Kidney epithelial cell (primary cell): ENCODE measurements at regions not wholly inside any gene's neighbourhood (a gene's known extent, or its start where the extent isn't known, plus 50 kb on each side); places are given as distances from the start of the nearest gene placed in this dataset.

Source experiments
- DNase-seq: peaks from one replicate; pipeline ENCODE4 v3.0.0-alpha.2; 2010; ENCODE audit warnings: low read depth
- H3K27me3 ChIP-seq: 2 replicates; pipeline ENCODE4 v1.6.0; 2011; ENCODE audit warnings: low read length; ENCODE audit not compliant: control insufficient read depth, insufficient read depth
- H3K36me3 ChIP-seq: 2 replicates; pipeline ENCODE4 v1.5.1; 2011; ENCODE audit warnings: low read length; ENCODE audit not compliant: control insufficient read depth, insufficient read depth
- H3K4me3 ChIP-seq: 2 replicates; pipeline ENCODE4 v1.5.1; 2011; ENCODE audit warnings: low read depth, mild to moderate bottlenecking, control low read depth, low read length
- CTCF ChIP-seq: IDR thresholded peaks from 2 replicates; pipeline ENCODE4 v1.5.1; 2011; ENCODE audit warnings: mild to moderate bottlenecking, moderate library complexity, low read length, control low read depth, inconsistent platforms; ENCODE audit not compliant: insufficient read depth, poor library complexity, severe bottlenecking

DNA sequence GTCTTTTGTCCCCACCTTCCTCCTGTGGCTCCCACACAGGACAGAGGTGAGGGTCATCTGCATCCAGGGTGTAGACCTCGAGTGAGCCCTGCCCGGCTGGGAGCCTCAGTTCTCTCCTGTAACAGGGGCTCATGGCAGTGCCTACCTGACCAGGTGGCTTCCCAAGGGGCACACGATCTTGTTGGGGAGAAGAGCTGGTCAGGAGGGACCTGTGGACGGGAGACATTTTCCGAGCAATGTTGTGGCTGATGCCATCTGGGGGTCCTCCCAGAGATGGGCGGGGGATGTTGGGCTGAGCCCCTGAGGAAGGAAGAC, 51.9 kb downstream of the CEBPB start:
- TF ChIP-seq CTCF = no peak
- Histone ChIP-seq H3K27me3 (no peaks in the 10 kb centered on the region), H3K36me3 (no peaks in the 10 kb centered on the region), H3K4me3 (no peak overlapping the region)
- DNase-seq = no peak

DNA sequence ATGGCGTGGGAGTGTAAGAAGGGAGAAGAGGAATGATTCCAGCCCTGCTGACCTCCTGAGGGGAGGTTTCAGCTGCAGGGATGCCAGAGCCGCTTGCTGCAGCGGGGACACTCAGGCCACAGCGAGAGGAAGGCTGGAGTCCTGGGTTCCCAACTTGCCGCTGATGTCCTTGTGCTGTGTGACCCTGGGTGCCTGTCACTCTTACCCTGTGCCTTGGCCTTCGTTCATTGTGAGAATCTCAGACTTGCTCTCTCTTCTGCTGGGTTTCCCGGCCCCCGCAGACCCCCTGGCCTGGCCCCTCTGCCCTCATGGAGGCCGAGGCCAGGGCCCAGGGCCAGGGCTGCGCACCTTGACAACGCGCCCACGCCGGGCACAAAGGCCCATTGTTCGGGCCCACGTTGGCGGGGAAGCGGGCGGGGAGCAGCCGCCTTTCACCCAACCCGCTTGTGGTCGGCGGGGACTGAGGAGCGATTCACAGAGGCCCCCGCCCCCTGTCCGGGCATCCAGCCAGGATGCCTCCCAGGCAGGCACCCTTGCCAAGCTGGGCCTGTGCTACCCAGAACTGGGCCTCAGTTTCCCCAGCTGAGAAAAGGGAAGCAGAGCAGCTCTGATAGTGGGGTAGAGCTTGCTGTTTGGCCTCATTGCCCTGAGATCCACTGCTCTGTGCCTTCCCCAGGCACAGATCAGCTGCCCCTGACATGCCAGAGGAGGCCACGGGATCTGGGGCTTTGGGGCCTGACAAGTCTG, 52.4 kb downstream of the CEBPB start:
- Histone ChIP-seq H3K4me3 (no peak overlapping the region), H3K27me3 (no peaks in the 10 kb centered on the region), H3K36me3 (no peaks in the 10 kb centered on the region)
- DNase-seq = no peak
- no peak for TF ChIP-seq CTCF

GRCh38 chr20:50243610-50244351, 53.2 kb downstream of the CEBPB start:
- Histone ChIP-seq H3K4me3 (no peak overlapping the region), H3K27me3 (no peaks in the 10 kb centered on the region), H3K36me3 (no peaks in the 10 kb centered on the region)
- no peak for TF ChIP-seq CTCF
- no peak for DNase-seq

- H3K27me3 ChIP-seq = no peaks in the 10 kb centered on the region
- H3K4me3 ChIP-seq = no peak overlapping the region
- TF ChIP-seq CTCF = no peak
- H3K36me3 ChIP-seq = no peaks in the 10 kb centered on the region
- DNase-seq = no peak
Observed at GRCh38 chr20:50244352-50245149, 53.9 kb downstream of the CEBPB start.

DNA sequence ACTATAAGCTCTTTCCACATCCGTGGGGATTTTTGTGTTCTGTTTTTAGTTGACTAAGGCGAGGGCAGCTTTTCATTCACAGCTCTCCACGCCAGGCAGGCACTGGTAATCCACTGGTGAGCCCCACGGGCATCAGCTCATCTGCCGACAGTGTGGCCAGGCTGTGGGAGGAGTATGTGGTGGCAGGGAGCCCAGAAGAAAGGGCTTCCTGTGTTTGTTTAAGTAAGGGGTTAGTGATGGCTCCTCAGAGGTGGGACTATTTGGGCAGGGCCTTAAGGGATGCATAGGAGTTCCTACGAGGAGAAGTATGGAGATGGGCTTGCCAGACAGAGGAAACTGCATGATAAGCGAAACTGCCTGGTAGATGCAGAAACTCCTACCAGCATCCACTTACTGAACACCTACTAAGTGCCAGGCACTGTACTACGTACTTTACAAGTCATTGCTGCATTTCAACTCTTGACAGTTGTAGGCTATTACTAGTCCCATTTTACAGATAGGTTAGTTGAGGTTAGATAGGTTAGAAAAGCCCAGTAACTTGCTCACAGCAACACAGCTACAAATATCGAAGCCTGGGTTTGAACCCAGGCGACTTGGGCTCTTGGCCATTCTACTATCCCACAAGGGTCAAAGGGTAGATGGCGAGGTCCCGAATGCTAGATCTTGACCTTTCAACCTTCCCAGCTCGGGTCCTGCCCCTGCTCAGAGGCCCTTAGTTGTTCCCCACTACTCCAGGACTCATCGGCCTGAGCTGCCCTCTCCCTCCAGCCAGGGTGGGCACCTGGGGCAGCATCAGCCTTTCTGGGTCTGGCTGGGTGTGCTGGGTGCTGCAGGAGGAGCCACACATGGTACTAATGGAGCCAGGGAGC, 55.1 kb downstream of the CEBPB start:
- H3K36me3 ChIP-seq = no peaks in the 10 kb centered on the region
- no peak for TF ChIP-seq CTCF
- no peaks in the 10 kb centered on the region for H3K27me3 ChIP-seq
- DNase-seq = no peak
- no peak overlapping the region for H3K4me3 ChIP-seq
